Jurkat, Clone E6-1 (cell line): ENCODE measurements at regions not wholly inside any gene's neighbourhood (a gene's known extent, or its start where the extent isn't known, plus 50 kb on each side); places are given as distances from the start of the nearest gene placed in this dataset.

Experiments used
- DNase-seq: peaks from one replicate; pipeline ENCODE4 v3.0.0-alpha.2; 2011; ENCODE audit warnings: low read depth, low spot score
- H3K4me3 ChIP-seq: 2 replicates; pipeline ENCODE4 v1.5.1; 2011; ENCODE audit warnings: mild to moderate bottlenecking, low read length, control low read depth, moderate library complexity

DNA sequence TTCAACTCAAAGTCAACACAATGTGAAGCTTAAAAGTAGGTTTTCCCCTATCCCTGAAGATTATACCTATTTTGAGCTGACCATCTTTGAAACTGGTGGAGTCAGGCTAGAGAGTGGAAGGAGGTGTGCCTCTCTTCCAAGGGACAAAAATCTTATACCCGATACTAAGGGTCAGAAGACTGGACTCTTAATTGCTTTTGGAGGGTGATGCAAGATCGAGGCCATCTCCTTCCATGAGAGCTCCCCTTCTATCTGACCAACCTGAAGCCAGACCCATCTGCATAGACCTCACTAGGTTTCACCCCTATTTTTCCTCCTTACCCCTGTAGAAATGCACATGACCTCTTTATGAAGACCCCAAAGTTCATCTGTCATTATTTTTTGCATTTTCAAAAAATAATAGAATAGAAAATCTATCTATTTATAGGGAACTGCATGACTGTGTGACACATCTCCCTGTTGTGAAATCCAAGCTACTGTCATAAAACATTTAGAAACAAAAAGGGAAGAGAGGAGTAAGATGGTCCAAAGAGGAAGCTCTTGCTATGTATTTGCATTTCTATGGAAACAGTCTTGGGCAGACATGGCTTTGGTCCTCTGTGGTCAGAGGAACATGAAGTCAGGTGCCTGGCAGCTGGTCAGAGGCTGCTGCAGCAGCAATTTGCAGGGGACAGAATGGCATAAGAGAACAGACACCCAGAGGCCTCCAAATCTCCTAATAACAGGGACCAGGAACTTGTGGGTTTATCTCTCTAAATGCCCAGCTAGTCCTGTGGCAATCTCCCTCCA lies 349.2 kb downstream of the MAFB start:
- DNase-seq = no peak
- no peak overlapping the region for H3K4me3 ChIP-seq

GRCh38 chr20:40336533-40336932 lies 352.5 kb downstream of the MAFB start:
- no peak overlapping the region for H3K4me3 ChIP-seq
- DNase-seq = no peak

DNA sequence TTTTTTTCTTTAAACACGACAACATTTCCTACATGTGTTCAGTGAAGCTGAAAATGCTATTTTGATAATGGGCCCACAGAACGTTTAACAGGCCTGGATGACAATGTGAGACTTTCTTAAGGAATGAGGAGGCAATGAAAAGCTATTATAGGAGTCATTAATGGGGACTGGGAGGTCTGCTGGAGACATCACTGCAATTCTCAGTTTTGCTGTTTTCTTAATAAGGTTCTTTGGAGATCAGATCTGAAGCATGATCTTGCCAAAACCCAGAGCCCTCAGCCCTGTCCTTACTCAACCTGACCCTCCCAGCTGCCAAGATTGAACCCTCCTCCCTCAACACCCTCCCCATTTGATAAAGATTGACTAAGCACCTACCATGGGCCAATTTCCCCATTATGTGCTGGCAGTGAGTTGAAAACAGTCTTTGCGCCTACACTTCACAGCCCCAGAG lies 353.1 kb downstream of the MAFB start:
- H3K4me3 ChIP-seq = no peak overlapping the region
- DNase-seq = no peak

DNA sequence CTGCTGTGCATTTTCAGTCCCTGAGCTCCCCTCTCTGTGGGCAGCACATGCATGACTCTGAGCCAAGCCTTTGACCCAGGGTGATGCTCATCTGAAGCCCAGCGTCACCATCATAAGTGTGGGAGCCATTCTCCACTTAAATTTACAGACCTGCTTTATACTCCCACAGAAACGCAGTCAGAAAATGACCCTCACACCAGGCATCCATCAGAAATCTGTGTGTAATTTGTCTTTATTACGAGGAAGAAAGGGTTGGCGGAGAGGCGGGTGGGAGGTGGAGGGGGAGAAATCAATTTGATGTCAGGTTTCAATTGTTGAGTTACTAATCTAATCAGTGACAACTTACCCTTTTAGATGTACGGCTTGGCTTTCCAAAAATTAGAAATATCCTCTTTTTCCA lies 353.6 kb downstream of the MAFB start:
- no peak for DNase-seq
- H3K4me3 ChIP-seq = no peak overlapping the region

DNA sequence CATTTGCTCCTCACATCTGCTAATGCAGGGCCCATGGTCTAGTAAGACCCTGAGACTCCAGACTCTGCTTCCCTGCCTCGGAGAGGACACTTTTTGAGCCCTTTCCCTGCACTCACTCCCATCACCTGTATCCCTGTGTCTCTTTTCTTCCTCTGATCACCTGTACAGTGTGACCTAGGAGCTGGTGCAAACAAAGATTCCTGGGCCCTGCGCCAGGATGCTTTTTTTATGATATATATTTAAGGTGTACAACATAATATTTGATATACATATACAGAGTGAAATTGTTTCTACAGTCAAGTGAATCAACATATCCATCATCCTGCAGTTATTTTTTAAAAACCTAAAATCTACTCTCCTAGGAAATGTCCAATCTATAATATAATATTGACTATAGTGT lies 355.4 kb downstream of the MAFB start:
- DNase-seq = no peak
- H3K4me3 ChIP-seq = no peak overlapping the region

DNA sequence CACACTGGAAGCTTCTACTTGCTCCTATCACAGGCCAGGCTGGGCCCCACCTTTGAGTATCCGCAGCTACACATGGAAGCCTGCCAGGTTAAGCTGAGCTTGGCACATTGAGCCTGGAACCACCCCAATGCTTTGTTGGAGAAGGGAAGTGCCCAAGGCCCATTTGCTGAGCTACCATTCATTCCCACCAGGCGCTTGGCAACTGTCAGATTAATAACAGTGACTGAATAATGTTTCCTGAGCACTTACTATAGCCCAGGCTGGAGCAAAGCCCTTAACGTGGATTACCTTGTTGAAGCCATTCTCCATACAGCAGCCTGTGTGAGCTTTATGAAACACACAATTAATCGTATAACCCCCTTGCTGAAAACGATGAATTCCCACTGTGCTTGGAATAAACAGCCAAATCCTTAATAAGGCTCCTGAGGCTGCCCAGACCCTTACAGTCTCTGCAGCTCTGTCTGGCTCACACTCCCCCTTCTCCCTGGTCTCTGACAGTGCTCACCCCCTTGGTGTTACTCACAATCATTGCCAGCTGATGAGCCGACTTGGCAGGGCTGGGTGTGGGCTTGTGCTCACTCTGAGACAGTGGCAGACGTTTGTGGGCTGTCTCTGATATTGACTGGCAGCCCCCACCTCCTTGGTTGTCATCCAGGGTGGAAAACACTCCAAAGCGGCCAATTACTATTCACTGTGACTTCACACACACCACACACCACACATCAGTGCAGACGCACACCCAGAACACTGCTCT lies 357.1 kb downstream of the MAFB start:
- no peak for DNase-seq
- H3K4me3 ChIP-seq = no peak overlapping the region

DNA sequence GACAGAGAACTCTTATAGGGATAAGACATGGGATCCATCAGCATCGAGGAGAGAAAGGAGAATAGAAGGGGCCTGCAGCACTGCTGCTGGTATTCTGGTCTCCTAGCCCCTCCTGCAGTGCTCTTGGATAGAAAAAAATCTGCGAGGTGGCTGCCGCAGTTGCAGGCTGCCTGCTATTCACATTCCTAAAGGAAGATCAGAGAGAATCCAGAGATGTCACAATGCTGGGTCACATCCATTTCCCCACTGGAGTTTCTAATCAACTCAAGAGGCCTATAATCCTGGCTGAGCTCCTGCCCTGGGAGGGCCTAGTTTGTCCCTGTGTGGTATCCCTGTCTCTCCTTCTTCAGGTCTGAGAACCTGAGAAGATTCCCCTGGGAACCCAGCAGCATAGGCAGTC lies 357.8 kb downstream of the MAFB start:
- no peak overlapping the region for H3K4me3 ChIP-seq
- DNase-seq = no peak

DNA sequence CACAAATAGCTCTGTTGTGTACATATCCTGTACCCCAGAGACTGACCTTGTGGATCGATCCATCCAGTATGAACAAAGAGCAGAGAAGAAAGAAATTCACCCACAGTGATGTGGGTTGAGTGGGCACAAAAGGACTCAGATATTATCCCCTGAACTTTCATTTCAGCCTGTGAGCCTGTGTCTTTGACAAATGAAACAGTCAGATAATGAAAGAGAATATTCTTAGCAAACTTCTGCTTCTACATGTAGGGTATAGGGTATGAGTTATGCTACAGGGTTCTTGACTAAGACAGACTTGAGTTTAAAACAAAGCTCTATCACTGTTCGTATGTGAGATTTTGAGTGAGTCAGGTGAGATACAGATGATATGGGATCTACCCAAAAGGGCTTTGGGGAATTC lies 359.7 kb downstream of the MAFB start:
- no peak overlapping the region for H3K4me3 ChIP-seq
- no peak for DNase-seq

- no peak for DNase-seq
- no peak overlapping the region for H3K4me3 ChIP-seq
These were observed 362.3 kb downstream of the MAFB start for GRCh38 chr20:40326784-40327183.

GRCh38 chr20:40325006-40325568 lies 363.9 kb downstream of the MAFB start:
- DNase-seq = no peak
- no peak overlapping the region for H3K4me3 ChIP-seq

- H3K4me3 ChIP-seq = no peak overlapping the region
- DNase-seq = no peak
These were observed 365.7 kb downstream of the MAFB start for GRCh38 chr20:40323361-40323794.

GRCh38 chr20:40322941-40323340 lies 366.1 kb downstream of the MAFB start:
- no peak overlapping the region for H3K4me3 ChIP-seq
- DNase-seq = no peak

DNA sequence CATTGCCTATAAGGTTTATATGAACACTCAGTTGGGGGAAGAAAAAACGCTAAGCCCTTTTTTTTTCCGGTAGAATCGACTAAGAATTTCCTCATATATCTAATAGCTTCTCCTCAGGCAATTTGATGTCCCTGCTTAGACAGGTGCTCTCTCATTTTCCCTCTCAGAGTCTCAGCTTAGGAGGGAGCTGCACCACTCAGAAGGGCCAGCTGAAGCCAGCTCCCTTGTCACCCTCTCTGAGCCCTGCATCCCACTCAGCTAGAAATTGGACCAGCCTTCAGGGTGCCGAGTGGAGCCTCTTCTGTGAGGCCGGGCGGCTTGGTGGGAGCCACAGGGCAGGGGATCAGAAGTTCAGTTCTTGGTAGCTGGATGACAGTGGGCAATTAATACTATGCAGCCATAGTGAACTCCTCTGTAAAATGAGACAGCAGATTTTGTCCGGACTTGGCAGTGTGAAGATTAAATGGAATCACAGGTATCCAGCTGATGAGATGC lies 368.5 kb downstream of the MAFB start:
- no peak overlapping the region for H3K4me3 ChIP-seq
- DNase-seq = no peak

DNA sequence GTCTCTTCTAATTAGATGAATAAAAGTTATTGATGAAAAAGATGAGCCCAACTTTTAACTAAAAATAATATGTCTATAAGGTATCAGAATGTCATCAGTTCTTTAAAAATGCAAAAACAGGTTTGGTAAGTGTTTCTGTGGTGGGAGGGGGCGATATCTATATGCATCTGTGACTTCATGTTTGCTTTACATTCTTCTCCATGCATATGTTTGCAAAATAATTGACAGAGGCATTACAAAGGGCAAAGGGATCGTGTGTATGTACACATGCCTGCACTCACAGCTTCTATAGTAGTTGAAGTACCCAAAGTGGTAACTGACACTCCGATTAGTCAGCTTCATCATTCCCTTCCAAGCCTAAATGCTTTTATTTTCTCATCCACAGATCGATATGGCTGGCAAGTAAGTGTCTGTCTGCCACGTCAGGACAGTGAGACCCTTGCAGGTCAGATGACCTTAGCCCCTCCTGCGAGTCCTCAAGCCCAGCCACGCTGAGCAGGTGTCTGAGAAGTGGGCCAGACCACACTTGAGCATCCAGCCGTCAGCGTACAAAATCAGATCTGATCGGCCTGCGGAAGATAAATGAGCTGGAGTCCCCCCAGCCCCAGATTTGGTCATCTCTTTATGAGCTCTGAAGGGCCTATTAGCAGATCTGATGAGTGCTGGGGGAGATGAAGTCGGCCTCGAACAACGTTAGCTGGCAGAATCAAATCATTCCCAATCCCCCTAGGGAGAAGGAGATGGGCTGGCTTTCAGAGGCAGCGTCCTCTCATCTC lies 369.1 kb downstream of the MAFB start:
- H3K4me3 ChIP-seq = no peak overlapping the region
- no peak for DNase-seq

GRCh38 chr20:40319056-40319455 lies 370.0 kb downstream of the MAFB start:
- H3K4me3 ChIP-seq = no peak overlapping the region

DNA sequence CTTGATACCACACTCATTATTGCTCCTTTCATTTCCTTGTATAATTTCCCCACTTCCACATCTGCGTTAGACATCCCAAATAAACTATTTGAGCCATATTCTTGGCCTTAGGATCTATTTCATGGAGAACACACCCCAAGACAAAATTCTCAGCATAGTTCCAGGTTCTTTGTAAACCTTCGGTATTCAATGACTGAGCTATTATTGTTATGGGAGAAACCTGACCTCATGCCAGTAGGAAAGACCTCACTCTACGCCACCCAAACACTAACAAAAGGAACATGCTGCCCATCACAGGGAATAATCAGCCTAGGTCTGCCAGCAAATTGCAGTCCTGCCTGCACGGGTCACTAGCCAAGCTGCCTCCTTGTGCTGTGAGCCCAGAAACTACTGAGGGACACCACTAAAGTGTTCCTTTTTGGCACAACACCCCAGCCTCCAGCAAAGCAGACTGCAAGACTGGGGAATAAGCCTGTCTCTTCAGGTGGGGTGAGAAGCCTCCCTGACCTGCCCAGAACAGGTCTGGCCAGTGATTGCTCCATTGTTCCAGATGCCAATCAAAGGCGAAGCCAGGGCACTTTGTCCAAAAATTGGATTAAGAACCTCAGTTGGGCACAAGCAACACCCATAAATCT lies 371.8 kb downstream of the MAFB start:
- DNase-seq = no peak
- H3K4me3 ChIP-seq = no peak overlapping the region

More at GRCh38 chr20:40319056-40319455, 370.0 kb downstream of the MAFB start:
- no peak for DNase-seq

DNA sequence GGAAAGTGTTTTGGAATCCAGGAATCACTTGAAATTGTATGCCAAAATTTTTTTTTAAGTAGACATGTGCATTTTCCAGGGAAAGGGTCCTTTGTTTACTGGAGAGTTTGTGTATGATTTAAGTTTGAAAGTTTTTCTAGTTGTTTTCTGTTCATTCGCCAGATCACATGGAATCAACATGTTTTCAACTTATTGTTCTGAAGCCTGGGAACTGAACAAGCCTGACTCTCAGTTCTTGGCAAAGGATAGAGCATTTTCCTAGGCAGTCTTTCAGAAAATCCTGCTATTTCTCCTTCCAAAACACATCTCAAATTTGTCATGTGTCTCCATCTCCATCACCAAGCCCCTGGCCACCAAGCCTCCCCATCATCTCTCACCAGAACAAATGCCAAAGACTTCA lies 374.8 kb downstream of the MAFB start:
- no peak for DNase-seq
- no peak overlapping the region for H3K4me3 ChIP-seq

DNA sequence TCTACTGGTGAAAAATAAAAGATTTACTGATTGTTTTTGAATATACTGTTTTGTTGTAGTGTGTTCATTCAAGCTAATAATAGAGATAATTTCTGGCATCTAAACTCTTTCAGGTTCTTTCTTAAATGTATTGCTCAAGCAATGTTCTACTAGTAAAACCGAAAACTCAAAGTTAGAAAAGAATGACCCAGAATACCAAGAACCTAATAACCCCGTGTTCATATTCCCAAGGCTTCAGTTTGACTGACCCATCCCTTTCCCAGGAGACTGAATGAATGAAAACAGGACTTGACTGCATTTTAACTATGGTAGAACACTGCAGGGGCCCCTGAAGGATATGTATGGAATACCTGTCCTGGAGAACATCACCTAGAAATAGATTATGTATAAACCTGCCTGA lies 375.3 kb downstream of the MAFB start:
- H3K4me3 ChIP-seq = no peak overlapping the region
- no peak for DNase-seq

GRCh38 chr20:40309731-40310130 lies 379.3 kb downstream of the MAFB start:
- DNase-seq = no peak
- no peak overlapping the region for H3K4me3 ChIP-seq
